MM.1S (cell line): ENCODE measurements at regions not wholly inside any gene's neighbourhood (a gene's known extent, or its start where the extent isn't known, plus 50 kb on each side); places are given as distances from the start of the nearest gene placed in this dataset.

Experiments used
- CTCF ChIP-seq: fragments of 300-600 bp; sonication (generic); IDR thresholded peaks from 2 replicates; pipeline ENCODE4 v1.5.1; 2016; ENCODE audit warnings: antibody characterized with exemption, low read length, mixed read lengths
- EZH2 ChIP-seq: fragments of 300-600 bp; sonication (generic); optimal IDR thresholded peaks from 2 replicates; pipeline ENCODE3; 2017; ENCODE audit warnings: low read depth, mild to moderate bottlenecking, antibody characterized with exemption, low read length, mixed read lengths
- EZH2phosphoT487 ChIP-seq: fragments of 300-600 bp; sonication (generic); IDR thresholded peaks from 2 replicates; pipeline ENCODE4 v1.6.1; 2018; ENCODE audit warnings: antibody characterized with exemption, low read length

- TF ChIP-seq EZH2 (no peak), CTCF (no peak), EZH2phosphoT487 (no peak)
Measured at GRCh38 chr11:29310725-29311342, 706.0 kb downstream of the KCNA4 start.
